GM23338 (cell line): ENCODE measurements at regions not wholly inside any gene's neighbourhood (a gene's known extent, or its start where the extent isn't known, plus 50 kb on each side); places are given as distances from the start of the nearest gene placed in this dataset.

Experiments used
- ATAC-seq: fragments of 200-7000 bp; cut with Tn5 transposase; 3 replicates; pipeline ENCODE4 v1.9.1; 2020
- DNase-seq: peaks from one replicate; pipeline ENCODE4 v3.0.0-alpha.2; 2015; ENCODE audit warnings: low spot score
- H2AFZ ChIP-seq: fragments of 200-600 bp; sonication (generic); 2 replicates; pipeline ENCODE4 v1.8.0; 2016; ENCODE audit warnings: antibody characterized with exemption, mild to moderate bottlenecking, moderate library complexity
- H3F3A ChIP-seq: fragments of 200-600 bp; sonication (generic); replicated peaks from 2 replicates; pipeline ENCODE4 v1.8.0; 2017; ENCODE audit warnings: antibody characterized with exemption, mixed run types, low read depth
- H3K27ac ChIP-seq: fragments of 200-600 bp; sonication (generic); 2 replicates; pipeline ENCODE4 v1.6.1; 2016; ENCODE audit warnings: low read depth
- H3K27me3 ChIP-seq: fragments of 200-600 bp; sonication (generic); 2 replicates; pipeline ENCODE4 v1.8.0; 2016; ENCODE audit warnings: mild to moderate bottlenecking, mixed run types, moderate library complexity; ENCODE audit not compliant: insufficient read depth
- H3K36me3 ChIP-seq: fragments of 200-600 bp; sonication (generic); 2 replicates; pipeline ENCODE4 v1.8.0; 2016; ENCODE audit warnings: mild to moderate bottlenecking; ENCODE audit not compliant: insufficient read depth
- H3K4me1 ChIP-seq: fragments of 200-600 bp; sonication (generic); 2 replicates; pipeline ENCODE4 v1.8.0; 2016; ENCODE audit warnings: mild to moderate bottlenecking, moderate library complexity; ENCODE audit not compliant: insufficient read depth
- H3K4me2 ChIP-seq: fragments of 200-600 bp; sonication (generic); 2 replicates; pipeline ENCODE4 v1.7.1; 2017; ENCODE audit warnings: mixed run types
- H3K4me3 ChIP-seq: fragments of 200-600 bp; sonication (generic); 2 replicates; pipeline ENCODE4 v1.6.1; 2016; ENCODE audit warnings: mixed run types
- H3K79me2 ChIP-seq: fragments of 200-600 bp; sonication (generic); replicated peaks from 2 replicates; pipeline ENCODE4 v1.8.0; 2017; ENCODE audit warnings: mild to moderate bottlenecking; ENCODE audit not compliant: insufficient read depth
- H3K9me2 ChIP-seq: fragments of 200-600 bp; sonication (generic); 2 replicates; pipeline ENCODE4 v1.8.0; 2017; ENCODE audit not compliant: insufficient read depth
- H4K20me1 ChIP-seq: fragments of 200-600 bp; sonication (generic); replicated peaks from 2 replicates; pipeline ENCODE4 v1.8.0; 2017; ENCODE audit warnings: mild to moderate bottlenecking; ENCODE audit not compliant: insufficient read depth
- H3K27ac Mint-ChIP-seq: 2 replicates; pipeline ENCODE4 v1.8.0; 2020; ENCODE audit warnings: inconsistent platforms, mild to moderate bottlenecking, moderate library complexity, mixed read lengths
- H3K27me3 Mint-ChIP-seq: 3 replicates; pipeline ENCODE4 v1.8.0; 2022; ENCODE audit warnings: low read depth, mild to moderate bottlenecking, moderate library complexity, mixed read lengths, inconsistent platforms; ENCODE audit not compliant: insufficient read depth, poor library complexity
- H3K36me3 Mint-ChIP-seq: 3 replicates; pipeline ENCODE4 v1.8.0; 2021; ENCODE audit warnings: low read depth, mild to moderate bottlenecking, inconsistent platforms, moderate library complexity, mixed read lengths
- H3K4me1 Mint-ChIP-seq: 3 replicates; pipeline ENCODE4 v1.8.0; 2020; ENCODE audit warnings: mild to moderate bottlenecking, inconsistent platforms, mixed read lengths
- H3K4me3 Mint-ChIP-seq: 3 replicates; pipeline ENCODE4 v1.8.0; 2021; ENCODE audit warnings: moderate library complexity, mild to moderate bottlenecking, inconsistent platforms, mixed read lengths
- H3K9me3 Mint-ChIP-seq: 3 replicates; pipeline ENCODE4 v1.8.0; 2020; ENCODE audit warnings: moderate library complexity, mild to moderate bottlenecking, inconsistent platforms, mixed read lengths
- CREB1 ChIP-seq: fragments of 250-450 bp; sonication (Bioruptor Pico); IDR thresholded peaks from 2 replicates; pipeline ENCODE4 v1.5.0; 2020; ENCODE audit warnings: low read depth, mild to moderate bottlenecking, moderate library complexity
- EZH2 ChIP-seq: fragments of 200-600 bp; sonication (generic); IDR thresholded peaks from one replicate; pipeline ENCODE4 v1.8.0; 2017; ENCODE audit warnings: antibody characterized with exemption, mild to moderate bottlenecking, low read depth; ENCODE audit not compliant: unreplicated experiment
- JUNB ChIP-seq: IDR thresholded peaks from one replicate; pipeline ENCODE4 v1.6.1; 2016; ENCODE audit warnings: antibody characterized with exemption; ENCODE audit not compliant: unreplicated experiment
- ZNF331 ChIP-seq: fragments of 250-450 bp; sonication (Bioruptor Pico); IDR thresholded peaks from 2 replicates; pipeline ENCODE4 v1.5.0; 2020; ENCODE audit warnings: low read depth, mild to moderate bottlenecking, moderate library complexity
- TF ChIP-seq, protein P1 (sequence below): IDR thresholded peaks from one replicate; pipeline ENCODE4 v1.6.1; 2018; ENCODE audit warnings: antibody characterized with exemption; ENCODE audit not compliant: unreplicated experiment
- TF ChIP-seq, protein P2 (sequence below), 2 experiments: fragments of 200-600 bp in 1 of 2; sonication (generic) in 1 of 2; conservative IDR thresholded peaks; 2 replicates each; pipeline versions ENCODE4 v1.5.1 to v1.6.1; 2016 to 2017; ENCODE audit warnings: antibody characterized with exemption in 2 of 2, low read depth in 2 of 2, mild to moderate bottlenecking in 2 of 2, moderate library complexity in 1 of 2
- TF ChIP-seq, protein P3 (sequence below): fragments of 250-450 bp; sonication (Bioruptor Pico); IDR thresholded peaks from 2 replicates; pipeline ENCODE4 v1.5.0; 2020; ENCODE audit warnings: mild to moderate bottlenecking, moderate library complexity

DNA sequence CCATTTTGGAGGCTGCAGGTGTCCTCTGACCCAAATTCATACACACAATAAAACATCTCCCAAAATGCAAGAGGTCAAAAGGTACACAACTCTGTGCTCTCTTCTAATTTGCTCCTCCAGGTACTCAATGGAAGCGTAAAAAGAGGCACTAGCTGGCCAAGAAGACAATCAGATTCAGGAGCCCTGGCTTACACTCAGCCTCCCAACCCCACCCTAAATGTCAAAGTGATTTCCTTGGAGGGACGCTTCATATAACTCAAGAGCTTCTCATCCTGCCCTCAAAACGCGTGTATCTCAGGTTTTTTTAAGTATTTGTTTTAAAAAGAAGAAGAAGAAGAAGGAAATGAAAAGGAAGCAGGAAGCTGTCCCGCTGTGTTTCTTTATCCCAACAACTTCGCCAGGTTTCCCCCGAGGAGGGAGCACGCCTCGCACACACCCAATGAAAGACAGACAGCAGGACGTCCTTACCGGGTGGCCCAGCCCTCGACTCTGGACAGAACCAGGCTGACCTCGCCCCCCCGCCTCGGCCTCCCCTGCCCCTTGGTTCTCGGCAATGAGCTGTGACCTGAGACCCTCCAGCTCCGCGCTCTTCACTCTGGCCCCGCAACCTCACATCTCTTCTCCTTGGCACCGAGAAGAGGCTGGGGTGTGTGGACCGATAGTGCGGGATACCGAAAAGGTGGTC is 620.7 kb upstream of the ZNF385D start (continued):
- TF ChIP-seq, protein P1, sequence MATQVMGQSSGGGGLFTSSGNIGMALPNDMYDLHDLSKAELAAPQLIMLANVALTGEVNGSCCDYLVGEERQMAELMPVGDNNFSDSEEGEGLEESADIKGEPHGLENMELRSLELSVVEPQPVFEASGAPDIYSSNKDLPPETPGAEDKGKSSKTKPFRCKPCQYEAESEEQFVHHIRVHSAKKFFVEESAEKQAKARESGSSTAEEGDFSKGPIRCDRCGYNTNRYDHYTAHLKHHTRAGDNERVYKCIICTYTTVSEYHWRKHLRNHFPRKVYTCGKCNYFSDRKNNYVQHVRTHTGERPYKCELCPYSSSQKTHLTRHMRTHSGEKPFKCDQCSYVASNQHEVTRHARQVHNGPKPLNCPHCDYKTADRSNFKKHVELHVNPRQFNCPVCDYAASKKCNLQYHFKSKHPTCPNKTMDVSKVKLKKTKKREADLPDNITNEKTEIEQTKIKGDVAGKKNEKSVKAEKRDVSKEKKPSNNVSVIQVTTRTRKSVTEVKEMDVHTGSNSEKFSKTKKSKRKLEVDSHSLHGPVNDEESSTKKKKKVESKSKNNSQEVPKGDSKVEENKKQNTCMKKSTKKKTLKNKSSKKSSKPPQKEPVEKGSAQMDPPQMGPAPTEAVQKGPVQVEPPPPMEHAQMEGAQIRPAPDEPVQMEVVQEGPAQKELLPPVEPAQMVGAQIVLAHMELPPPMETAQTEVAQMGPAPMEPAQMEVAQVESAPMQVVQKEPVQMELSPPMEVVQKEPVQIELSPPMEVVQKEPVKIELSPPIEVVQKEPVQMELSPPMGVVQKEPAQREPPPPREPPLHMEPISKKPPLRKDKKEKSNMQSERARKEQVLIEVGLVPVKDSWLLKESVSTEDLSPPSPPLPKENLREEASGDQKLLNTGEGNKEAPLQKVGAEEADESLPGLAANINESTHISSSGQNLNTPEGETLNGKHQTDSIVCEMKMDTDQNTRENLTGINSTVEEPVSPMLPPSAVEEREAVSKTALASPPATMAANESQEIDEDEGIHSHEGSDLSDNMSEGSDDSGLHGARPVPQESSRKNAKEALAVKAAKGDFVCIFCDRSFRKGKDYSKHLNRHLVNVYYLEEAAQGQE, result no peak

DNA sequence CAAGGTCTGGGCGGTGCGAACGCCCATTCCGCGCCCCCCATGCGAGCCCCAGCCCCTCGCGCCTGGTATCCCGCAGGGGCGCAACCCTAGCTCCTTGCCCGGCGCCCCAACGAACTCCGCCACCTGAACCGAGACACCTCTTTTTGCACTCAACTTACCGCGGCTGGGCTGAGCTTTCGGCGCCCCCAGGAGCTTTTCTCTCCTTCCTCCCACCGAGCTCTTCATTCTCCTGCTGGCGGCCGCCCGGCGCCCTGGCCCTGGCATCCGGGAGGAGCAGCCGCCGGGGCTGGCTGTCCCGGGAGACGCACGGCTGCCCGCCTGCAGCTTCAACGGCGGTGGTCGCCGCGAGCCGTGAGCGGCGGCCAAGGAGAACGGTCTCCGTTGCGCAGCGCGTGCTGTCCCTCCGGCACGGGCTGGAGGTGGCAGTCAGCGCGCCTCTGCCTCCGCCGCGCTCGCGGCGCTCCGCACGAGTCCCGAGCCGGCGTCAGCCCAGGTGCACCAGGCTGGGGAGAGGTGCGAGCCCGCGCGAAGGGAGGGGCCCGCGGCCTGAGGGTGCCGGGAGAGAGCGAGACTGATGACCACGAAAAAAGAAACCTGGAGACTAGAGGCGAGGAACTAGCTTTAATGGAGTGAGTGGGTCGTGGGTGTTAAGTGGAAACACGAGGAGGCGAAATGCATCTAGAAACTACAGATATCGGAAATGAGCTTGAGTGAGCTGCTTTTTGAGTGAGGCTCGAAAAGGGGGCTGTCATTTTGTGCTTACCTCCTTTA is 621.5 kb upstream of the ZNF385D start:
- Mint-ChIP-seq H3K9me3 (no peaks in the 10 kb centered on the region), H3K27me3 (peaks cover 30% of the 10 kb centered on the region), H3K36me3 (no peaks in the 10 kb centered on the region; the same call in 2 of the 3 replicates), H3K4me3 (peak overlapping the region; percentile 70), H3K4me1 (peaks cover 20% of the 10 kb centered on the region), H3K27ac (no peak overlapping the region)
- Histone ChIP-seq H3K79me2 (no peaks in the 10 kb centered on the region), H4K20me1 (no peaks in the 10 kb centered on the region), H3K4me2 (peak overlapping the region; percentile 93), H3F3A (no peaks in the 10 kb centered on the region), H3K4me1 (peaks cover 24% of the 10 kb centered on the region), H3K27ac (no peak overlapping the region), H2AFZ (peak overlapping the region; percentile 98), H3K27me3 (peaks cover 52% of the 10 kb centered on the region), H3K4me3 (peak overlapping the region; percentile 68), H3K9me2 (no peaks in the 10 kb centered on the region), H3K36me3 (no peaks in the 10 kb centered on the region)
- peak; percentile 95 for ATAC-seq
- DNase-seq, result peak; percentile 73
- no peak for TF ChIP-seq JUNB
- TF ChIP-seq EZH2, result peak; percentile 9
- TF ChIP-seq CREB1 (CRISPR knock-in tag), result no peak
- TF ChIP-seq, protein P2, sequence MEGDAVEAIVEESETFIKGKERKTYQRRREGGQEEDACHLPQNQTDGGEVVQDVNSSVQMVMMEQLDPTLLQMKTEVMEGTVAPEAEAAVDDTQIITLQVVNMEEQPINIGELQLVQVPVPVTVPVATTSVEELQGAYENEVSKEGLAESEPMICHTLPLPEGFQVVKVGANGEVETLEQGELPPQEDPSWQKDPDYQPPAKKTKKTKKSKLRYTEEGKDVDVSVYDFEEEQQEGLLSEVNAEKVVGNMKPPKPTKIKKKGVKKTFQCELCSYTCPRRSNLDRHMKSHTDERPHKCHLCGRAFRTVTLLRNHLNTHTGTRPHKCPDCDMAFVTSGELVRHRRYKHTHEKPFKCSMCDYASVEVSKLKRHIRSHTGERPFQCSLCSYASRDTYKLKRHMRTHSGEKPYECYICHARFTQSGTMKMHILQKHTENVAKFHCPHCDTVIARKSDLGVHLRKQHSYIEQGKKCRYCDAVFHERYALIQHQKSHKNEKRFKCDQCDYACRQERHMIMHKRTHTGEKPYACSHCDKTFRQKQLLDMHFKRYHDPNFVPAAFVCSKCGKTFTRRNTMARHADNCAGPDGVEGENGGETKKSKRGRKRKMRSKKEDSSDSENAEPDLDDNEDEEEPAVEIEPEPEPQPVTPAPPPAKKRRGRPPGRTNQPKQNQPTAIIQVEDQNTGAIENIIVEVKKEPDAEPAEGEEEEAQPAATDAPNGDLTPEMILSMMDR (conservative IDR thresholded peaks at IDR 0.05; ENCODE audit: low read depth in 2 of 2), result no peak
- TF ChIP-seq, protein P3, sequence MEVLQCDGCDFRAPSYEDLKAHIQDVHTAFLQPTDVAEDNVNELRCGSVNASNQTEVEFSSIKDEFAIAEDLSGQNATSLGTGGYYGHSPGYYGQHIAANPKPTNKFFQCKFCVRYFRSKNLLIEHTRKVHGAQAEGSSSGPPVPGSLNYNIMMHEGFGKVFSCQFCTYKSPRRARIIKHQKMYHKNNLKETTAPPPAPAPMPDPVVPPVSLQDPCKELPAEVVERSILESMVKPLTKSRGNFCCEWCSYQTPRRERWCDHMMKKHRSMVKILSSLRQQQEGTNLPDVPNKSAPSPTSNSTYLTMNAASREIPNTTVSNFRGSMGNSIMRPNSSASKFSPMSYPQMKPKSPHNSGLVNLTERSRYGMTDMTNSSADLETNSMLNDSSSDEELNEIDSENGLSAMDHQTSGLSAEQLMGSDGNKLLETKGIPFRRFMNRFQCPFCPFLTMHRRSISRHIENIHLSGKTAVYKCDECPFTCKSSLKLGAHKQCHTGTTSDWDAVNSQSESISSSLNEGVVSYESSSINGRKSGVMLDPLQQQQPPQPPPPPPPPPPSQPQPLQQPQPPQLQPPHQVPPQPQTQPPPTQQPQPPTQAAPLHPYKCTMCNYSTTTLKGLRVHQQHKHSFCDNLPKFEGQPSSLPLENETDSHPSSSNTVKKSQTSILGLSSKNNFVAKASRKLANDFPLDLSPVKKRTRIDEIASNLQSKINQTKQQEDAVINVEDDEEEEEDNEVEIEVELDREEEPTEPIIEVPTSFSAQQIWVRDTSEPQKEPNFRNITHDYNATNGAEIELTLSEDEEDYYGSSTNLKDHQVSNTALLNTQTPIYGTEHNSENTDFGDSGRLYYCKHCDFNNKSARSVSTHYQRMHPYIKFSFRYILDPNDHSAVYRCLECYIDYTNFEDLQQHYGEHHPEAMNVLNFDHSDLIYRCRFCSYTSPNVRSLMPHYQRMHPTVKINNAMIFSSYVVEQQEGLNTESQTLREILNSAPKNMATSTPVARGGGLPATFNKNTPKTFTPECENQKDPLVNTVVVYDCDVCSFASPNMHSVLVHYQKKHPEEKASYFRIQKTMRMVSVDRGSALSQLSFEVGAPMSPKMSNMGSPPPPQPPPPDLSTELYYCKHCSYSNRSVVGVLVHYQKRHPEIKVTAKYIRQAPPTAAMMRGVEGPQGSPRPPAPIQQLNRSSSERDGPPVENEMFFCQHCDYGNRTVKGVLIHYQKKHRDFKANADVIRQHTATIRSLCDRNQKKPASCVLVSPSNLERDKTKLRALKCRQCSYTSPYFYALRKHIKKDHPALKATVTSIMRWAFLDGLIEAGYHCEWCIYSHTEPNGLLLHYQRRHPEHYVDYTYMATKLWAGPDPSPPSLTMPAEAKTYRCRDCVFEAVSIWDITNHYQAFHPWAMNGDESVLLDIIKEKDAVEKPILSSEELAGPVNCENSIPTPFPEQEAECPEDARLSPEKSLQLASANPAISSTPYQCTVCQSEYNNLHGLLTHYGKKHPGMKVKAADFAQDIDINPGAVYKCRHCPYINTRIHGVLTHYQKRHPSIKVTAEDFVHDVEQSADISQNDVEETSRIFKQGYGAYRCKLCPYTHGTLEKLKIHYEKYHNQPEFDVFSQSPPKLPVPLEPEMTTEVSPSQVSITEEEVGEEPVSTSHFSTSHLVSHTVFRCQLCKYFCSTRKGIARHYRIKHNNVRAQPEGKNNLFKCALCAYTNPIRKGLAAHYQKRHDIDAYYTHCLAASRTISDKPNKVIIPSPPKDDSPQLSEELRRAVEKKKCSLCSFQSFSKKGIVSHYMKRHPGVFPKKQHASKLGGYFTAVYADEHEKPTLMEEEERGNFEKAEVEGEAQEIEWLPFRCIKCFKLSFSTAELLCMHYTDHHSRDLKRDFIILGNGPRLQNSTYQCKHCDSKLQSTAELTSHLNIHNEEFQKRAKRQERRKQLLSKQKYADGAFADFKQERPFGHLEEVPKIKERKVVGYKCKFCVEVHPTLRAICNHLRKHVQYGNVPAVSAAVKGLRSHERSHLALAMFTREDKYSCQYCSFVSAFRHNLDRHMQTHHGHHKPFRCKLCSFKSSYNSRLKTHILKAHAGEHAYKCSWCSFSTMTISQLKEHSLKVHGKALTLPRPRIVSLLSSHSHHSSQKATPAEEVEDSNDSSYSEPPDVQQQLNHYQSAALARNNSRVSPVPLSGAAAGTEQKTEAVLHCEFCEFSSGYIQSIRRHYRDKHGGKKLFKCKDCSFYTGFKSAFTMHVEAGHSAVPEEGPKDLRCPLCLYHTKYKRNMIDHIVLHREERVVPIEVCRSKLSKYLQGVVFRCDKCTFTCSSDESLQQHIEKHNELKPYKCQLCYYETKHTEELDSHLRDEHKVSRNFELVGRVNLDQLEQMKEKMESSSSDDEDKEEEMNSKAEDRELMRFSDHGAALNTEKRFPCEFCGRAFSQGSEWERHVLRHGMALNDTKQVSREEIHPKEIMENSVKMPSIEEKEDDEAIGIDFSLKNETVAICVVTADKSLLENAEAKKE, result no peak
- TF ChIP-seq, protein P1, result no peak
- no peak for TF ChIP-seq ZNF331 (CRISPR knock-in tag)
